Panc1 (cell line): ENCODE measurements at regions not wholly inside any gene's neighbourhood (a gene's known extent, or its start where the extent isn't known, plus 50 kb on each side); places are given as distances from the start of the nearest gene placed in this dataset.

Source experiments
- ATAC-seq: fragments of 200-7000 bp; cut with Tn5 transposase; 2 replicates; pipeline ENCODE4 v1.9.1; 2020; ENCODE audit warnings: mild to moderate bottlenecking, moderate library complexity
- BruUV-seq: library from RNA; stranded (reverse); fragments of 400-500 nt; replicated peaks from 2 replicates; lab custom pipeline; 2021; lab: Mats Ljungman, UMichigan
- CTCF ChIA-PET: fragments of 300-600 bp; sonication (Branson Sonifier 250); formaldehyde crosslinking; loops from one replicate; lab custom pipeline; 2022; ENCODE audit warnings: antibody characterized with exemption; lab: Charles Lee
- POLR2A ChIA-PET: fragments of 300-600 bp; sonication (Branson Sonifier 250); formaldehyde crosslinking; loops from one replicate; lab custom pipeline; 2022; ENCODE audit warnings: antibody characterized with exemption; lab: Charles Lee
- DNase-seq: peaks from one replicate; pipeline ENCODE4 v3.0.0-alpha.2; 2010; ENCODE audit warnings: low read depth, low spot score
- H3K27ac ChIP-seq: 2 replicates; pipeline ENCODE4 v1.5.1; 2011; ENCODE audit warnings: mild to moderate bottlenecking, low read length, inconsistent platforms
- H3K27me3 ChIP-seq: fragments of 200-500 bp; sonication (Bioruptor generic); 2 replicates; pipeline ENCODE4 v1.6.0; 2014; ENCODE audit warnings: low read length, inconsistent platforms; ENCODE audit not compliant: control insufficient read depth, insufficient read depth
- H3K36me3 ChIP-seq: fragments of 200-500 bp; sonication (Bioruptor generic); 2 replicates; pipeline ENCODE4 v1.5.1; 2014; ENCODE audit warnings: inconsistent platforms, mild to moderate bottlenecking, low read length, moderate library complexity; ENCODE audit not compliant: control insufficient read depth, insufficient read depth
- H3K4me1 ChIP-seq: 2 replicates; pipeline ENCODE4 v1.5.1; 2011; ENCODE audit warnings: inconsistent platforms, mild to moderate bottlenecking, low read length, moderate library complexity; ENCODE audit not compliant: control insufficient read depth, insufficient read depth
- H3K4me3 ChIP-seq, 2 experiments: 2 replicates each; pipeline ENCODE4 v1.5.1; 2011 to 2012; ENCODE audit warnings: low read depth in 2 of 2, low read length in 2 of 2, mild to moderate bottlenecking in 2 of 2, inconsistent platforms in 1 of 2, moderate library complexity in 1 of 2
- H3K9me3 ChIP-seq: fragments of 200-500 bp; sonication (Bioruptor generic); 2 replicates; pipeline ENCODE4 v1.5.1; 2014; ENCODE audit warnings: low read depth, mild to moderate bottlenecking, inconsistent platforms, low read length, moderate library complexity; ENCODE audit not compliant: control insufficient read depth, insufficient read depth
- POLR2AphosphoS5 ChIP-seq: IDR thresholded peaks from 2 replicates; pipeline ENCODE4 v1.6.1; 2012; ENCODE audit warnings: mild to moderate bottlenecking, low read depth, low read length, moderate library complexity
- REST ChIP-seq, 2 experiments: IDR thresholded peaks; 2 replicates each; pipeline ENCODE4 v1.6.1; 2011 to 2012; ENCODE audit warnings: low read depth in 2 of 2, control low read depth in 1 of 2, low read length in 1 of 2, mild to moderate bottlenecking in 1 of 2, moderate library complexity in 1 of 2; ENCODE audit not compliant: insufficient read depth in 1 of 2
- SIN3A ChIP-seq: IDR thresholded peaks from 2 replicates; pipeline ENCODE4 v1.6.1; 2012; ENCODE audit warnings: low read depth, mild to moderate bottlenecking, low read length, moderate library complexity, borderline replicate concordance; ENCODE audit not compliant: insufficient read depth
- TCF7L2 ChIP-seq: IDR thresholded peaks from 2 replicates; pipeline ENCODE4 v1.6.1; 2011; ENCODE audit warnings: mild to moderate bottlenecking, low read depth, low read length, inconsistent platforms
- in situ Hi-C: cut with HindIII; loops from 2 replicates; pipeline ENCODE4 v1.10.0; 2016; ENCODE audit warnings: low sequenced_read_pairs, low pct_unique_long_range_greater_than_20kb
- intact Hi-C: fragments of 100-400 bp; cut with micrococcal nuclease; formaldehyde crosslinking; loops from one replicate; pipeline ENCODE4 v1.10.0; 2022; ENCODE audit not compliant: unreplicated experiment
- TF ChIP-seq, protein P1 (sequence below): fragments of 450-650 bp; IDR thresholded peaks from 2 replicates; pipeline ENCODE4 v1.5.1; 2017; ENCODE audit warnings: mild to moderate bottlenecking

GRCh38 chr2:36059691-36060090 is 295.9 kb upstream of the CRIM1 start:
- Histone ChIP-seq H3K4me1 (no peaks in the 10 kb centered on the region), H3K4me3 (no peak overlapping the region), H3K36me3 (no peaks in the 10 kb centered on the region), H3K27ac (no peak overlapping the region), H3K9me3 (no peaks in the 10 kb centered on the region), H3K27me3 (no peaks in the 10 kb centered on the region)
- ChIA-PET CTCF (no interaction called here), POLR2A (no interaction called here)
- TF ChIP-seq SIN3A (no peak), REST (IDR thresholded peaks at IDR 0.05; ENCODE audit: insufficient read depth in 1 of 2, low read depth in 2 of 2, low read length in 1 of 2) (no peak), POLR2AphosphoS5 (no peak), TCF7L2 (no peak)
- TF ChIP-seq, protein P1, sequence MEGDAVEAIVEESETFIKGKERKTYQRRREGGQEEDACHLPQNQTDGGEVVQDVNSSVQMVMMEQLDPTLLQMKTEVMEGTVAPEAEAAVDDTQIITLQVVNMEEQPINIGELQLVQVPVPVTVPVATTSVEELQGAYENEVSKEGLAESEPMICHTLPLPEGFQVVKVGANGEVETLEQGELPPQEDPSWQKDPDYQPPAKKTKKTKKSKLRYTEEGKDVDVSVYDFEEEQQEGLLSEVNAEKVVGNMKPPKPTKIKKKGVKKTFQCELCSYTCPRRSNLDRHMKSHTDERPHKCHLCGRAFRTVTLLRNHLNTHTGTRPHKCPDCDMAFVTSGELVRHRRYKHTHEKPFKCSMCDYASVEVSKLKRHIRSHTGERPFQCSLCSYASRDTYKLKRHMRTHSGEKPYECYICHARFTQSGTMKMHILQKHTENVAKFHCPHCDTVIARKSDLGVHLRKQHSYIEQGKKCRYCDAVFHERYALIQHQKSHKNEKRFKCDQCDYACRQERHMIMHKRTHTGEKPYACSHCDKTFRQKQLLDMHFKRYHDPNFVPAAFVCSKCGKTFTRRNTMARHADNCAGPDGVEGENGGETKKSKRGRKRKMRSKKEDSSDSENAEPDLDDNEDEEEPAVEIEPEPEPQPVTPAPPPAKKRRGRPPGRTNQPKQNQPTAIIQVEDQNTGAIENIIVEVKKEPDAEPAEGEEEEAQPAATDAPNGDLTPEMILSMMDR, result no peak
- no TSS peak for BruUV-seq
- DNase-seq (no peak), ATAC-seq (no peak)
- intact Hi-C loops (no loop called here), in situ Hi-C loops (no loop called here)

GRCh38 chr2:36058953-36059352 is 296.6 kb upstream of the CRIM1 start:
- intact Hi-C loops (no loop called here), in situ Hi-C loops (no loop called here)
- Histone ChIP-seq H3K36me3 (no peaks in the 10 kb centered on the region), H3K9me3 (no peaks in the 10 kb centered on the region), H3K4me3 (no peak overlapping the region), H3K27ac (no peak overlapping the region), H3K4me1 (no peaks in the 10 kb centered on the region), H3K27me3 (no peaks in the 10 kb centered on the region)
- ATAC-seq (no peak), DNase-seq (no peak)
- no peak for TF ChIP-seq POLR2AphosphoS5
- no peak for TF ChIP-seq TCF7L2
- TF ChIP-seq, protein P1, result no peak
- no peak for TF ChIP-seq SIN3A
- no peak for TF ChIP-seq REST (IDR thresholded peaks at IDR 0.05; ENCODE audit: insufficient read depth in 1 of 2, low read depth in 2 of 2, low read length in 1 of 2)
- ChIA-PET CTCF (no interaction called here), POLR2A (no interaction called here)
- BruUV-seq, result no TSS peak
